Upper lobe of left lung (tissue), 6 donors: ENCODE measurements at regions not wholly inside any gene's neighbourhood (a gene's known extent, or its start where the extent isn't known, plus 50 kb on each side); places are given as distances from the start of the nearest gene placed in this dataset.

ENCODE experiments used
- ATAC-seq, 2 donors: fragments of 200-7000 bp; cut with Tn5 transposase; one replicate each; pipeline ENCODE4 v1.9.1; 2022; ENCODE audit warnings: mild to moderate bottlenecking in 2 of 2, moderate library complexity in 2 of 2; ENCODE audit not compliant: low FRiP score in 2 of 2
- DNase-seq, 2 donors: peaks; one replicate each; pipeline ENCODE4 v3.0.0-alpha.2; 2019 to 2020
- H3K27ac ChIP-seq, 4 donors: fragments of 200-600 bp; sonication (generic); one replicate each; pipeline ENCODE4 v1.5.1; 2016 to 2019
- H3K27me3 ChIP-seq, 4 donors: fragments of 200-600 bp; sonication (generic); one replicate each; pipeline ENCODE4 v1.5.1; 2017 to 2019
- H3K36me3 ChIP-seq, 4 donors: fragments of 200-600 bp; sonication (generic); one replicate each; pipeline ENCODE4 v1.5.1; 2016 to 2019
- H3K4me1 ChIP-seq, 4 donors: fragments of 200-600 bp; sonication (generic); one replicate each; pipeline ENCODE4 v1.5.1; 2018 to 2019
- H3K4me3 ChIP-seq, 4 donors: fragments of 200-600 bp; sonication (generic); one replicate each; pipeline ENCODE4 v1.5.1; 2017 to 2019; ENCODE audit warnings: mild to moderate bottlenecking in 2 of 4, moderate library complexity in 1 of 4
- H3K9me3 ChIP-seq, 4 donors: fragments of 200-600 bp; sonication (generic); one replicate each; pipeline ENCODE4 v1.5.1; 2018 to 2019
- EP300 ChIP-seq, 4 donors: sonication (generic); formaldehyde crosslinking; IDR thresholded peaks; one replicate each; pipeline ENCODE4 v1.5.1; 2017; ENCODE audit warnings: antibody characterized with exemption in 4 of 4, control low read depth in 2 of 4
- POLR2A ChIP-seq, 4 donors: fragments of 450-650 bp; IDR thresholded peaks; one replicate each; pipeline ENCODE4 v1.5.1; 2016 to 2017; ENCODE audit warnings: antibody characterized with exemption in 4 of 4, mild to moderate bottlenecking in 2 of 4
- POLR2AphosphoS5 ChIP-seq, 2 donors: sonication (generic); formaldehyde crosslinking; IDR thresholded peaks; one replicate each; pipeline ENCODE4 v1.5.1; 2017; ENCODE audit warnings: antibody characterized with exemption in 2 of 2
- WGBS, 2 donors: methylation state at CpG; one replicate each; pipeline ENCODE4 v1.1.5; 2017 to 2018; 5-methylcytosine and 5-hydroxymethylcytosine counted together
- TF ChIP-seq, protein P1 (sequence below), 6 experiments: fragments of 450-650 bp in 4 of 6; fragments of 200-600 bp in 2 of 6; sonication (generic) in 2 of 6; IDR thresholded peaks; one replicate each; pipeline ENCODE4 v1.5.1; 2016 to 2019; ENCODE audit warnings: antibody characterized with exemption in 6 of 6
- donor health status: DM: no; HTN: no; CAD: no; lungs with moderate emphysema.
- donor health status: DM: no; HTN: yes; CAD: no; lungs with severe emphysema.

DNA sequence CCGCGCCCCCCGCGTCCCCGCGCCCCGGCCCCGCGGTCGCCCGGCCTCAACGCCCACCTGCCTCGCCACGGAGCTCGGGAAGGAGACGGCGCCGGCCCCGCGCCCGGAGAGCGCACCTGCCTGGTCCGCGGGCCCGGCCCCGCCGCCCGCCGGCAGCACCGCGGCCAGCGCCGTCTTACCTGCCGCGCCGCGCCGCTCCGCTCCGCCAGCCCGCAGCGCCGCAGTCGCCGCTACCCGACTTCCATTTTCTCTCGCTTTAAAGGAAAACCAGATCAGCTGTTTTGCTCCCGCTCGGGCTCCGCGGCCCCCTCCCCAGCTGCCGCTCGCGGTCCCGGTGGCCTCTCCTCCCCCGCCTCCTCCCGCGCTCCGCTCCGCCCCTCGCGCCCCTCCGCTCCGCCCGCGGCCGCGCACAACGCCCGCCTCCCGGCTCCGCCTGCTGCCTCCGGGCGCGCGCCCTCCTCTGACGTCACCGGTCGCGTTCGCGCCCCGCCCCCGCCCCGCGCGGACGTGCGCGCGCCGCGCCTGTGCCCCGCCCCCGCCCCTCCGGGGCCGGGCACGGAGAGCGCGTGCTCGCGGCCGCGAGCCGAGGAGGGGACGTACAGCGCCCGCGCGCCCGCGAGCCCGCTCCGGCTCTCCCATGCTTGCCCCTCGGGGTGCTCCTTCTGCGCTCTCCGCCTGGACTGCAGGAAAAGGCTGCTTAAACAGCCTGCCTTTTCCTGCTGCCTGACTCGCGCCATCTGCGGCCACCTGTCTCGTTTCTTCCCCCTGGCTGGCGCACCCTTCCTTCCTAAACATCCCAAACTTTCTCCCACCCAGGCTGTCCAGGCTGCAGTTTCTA, 159.8 kb upstream of the CHRNA7 start, which contains the start of gene OTUD7A:
TSS of gene OTUD7A (minus strand) at position 346 of the 838 bp plus-strand sequence.
- DNase-seq (peak; percentile 82 to 98), ATAC-seq (peak; percentile 97 to 98)
- peak within 1 kb of the TSS; percentile 64 to 80 (median 75) for H3K27ac ChIP-seq
- peak within 1 kb of the TSS; percentile 70 to 79 (median 72) for H3K4me3 ChIP-seq
- no peaks in the 10 kb centered on the region for H3K36me3 ChIP-seq
- no peaks in the 10 kb centered on the region for H3K9me3 ChIP-seq
- no peaks in the 10 kb centered on the region for H3K27me3 ChIP-seq
- WGBS, 2 donors = 0 to 1% methylated on average over 12 to 19 of the region's 122 CpGs
- TF ChIP-seq EP300 (IDR thresholded peaks at IDR 0.05) (no peak), POLR2AphosphoS5 (IDR thresholded peaks at IDR 0.05) (no peak), POLR2A (IDR thresholded peaks at IDR 0.05) (peak in 1 of 4 donors; percentile 25)
- peaks cover 3 to 15% (median 11%) of the 10 kb centered on the region in 4 donors for H3K4me1 ChIP-seq

DNA sequence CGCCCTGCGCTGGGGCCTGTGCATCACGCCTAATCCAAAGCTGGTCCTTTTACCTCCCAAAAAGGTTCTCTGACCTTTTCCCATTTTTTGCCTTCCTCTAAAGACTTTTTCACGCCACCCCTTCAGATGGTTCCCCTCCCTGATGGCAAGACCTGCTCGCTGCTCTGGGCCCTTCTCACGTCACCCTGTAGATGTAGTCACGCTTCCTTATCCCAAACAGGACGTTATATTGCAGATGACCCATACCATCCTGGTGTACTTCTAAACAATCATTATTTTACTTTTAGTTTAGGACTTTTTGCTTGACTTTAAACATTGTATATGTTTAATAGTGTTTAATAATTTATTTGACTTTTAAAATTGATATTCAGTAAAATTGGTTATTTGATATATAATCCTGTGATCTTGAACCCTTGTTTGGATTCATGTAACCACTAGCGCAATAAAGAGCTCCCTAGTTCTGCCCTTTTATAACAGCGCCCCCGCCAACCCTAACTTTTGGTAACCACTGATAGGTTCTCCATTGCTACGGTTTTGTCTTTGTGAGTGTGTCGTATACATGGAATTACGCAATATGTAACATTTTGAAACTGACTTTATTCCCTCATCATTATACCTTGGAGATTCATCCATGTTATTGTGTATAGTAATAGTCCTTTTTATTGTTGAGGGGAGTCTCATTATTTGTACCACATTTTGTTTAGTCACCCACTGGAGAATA, 159.0 kb upstream of the CHRNA7 start:
- no peak for TF ChIP-seq POLR2AphosphoS5 (IDR thresholded peaks at IDR 0.05)
- TF ChIP-seq EP300 (IDR thresholded peaks at IDR 0.05) = no peak
- TF ChIP-seq, protein P1, sequence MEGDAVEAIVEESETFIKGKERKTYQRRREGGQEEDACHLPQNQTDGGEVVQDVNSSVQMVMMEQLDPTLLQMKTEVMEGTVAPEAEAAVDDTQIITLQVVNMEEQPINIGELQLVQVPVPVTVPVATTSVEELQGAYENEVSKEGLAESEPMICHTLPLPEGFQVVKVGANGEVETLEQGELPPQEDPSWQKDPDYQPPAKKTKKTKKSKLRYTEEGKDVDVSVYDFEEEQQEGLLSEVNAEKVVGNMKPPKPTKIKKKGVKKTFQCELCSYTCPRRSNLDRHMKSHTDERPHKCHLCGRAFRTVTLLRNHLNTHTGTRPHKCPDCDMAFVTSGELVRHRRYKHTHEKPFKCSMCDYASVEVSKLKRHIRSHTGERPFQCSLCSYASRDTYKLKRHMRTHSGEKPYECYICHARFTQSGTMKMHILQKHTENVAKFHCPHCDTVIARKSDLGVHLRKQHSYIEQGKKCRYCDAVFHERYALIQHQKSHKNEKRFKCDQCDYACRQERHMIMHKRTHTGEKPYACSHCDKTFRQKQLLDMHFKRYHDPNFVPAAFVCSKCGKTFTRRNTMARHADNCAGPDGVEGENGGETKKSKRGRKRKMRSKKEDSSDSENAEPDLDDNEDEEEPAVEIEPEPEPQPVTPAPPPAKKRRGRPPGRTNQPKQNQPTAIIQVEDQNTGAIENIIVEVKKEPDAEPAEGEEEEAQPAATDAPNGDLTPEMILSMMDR (IDR thresholded peaks at IDR 0.05) = no peak
- no peak for TF ChIP-seq POLR2A (IDR thresholded peaks at IDR 0.05)
- Histone ChIP-seq H3K27me3 (no peaks in the 10 kb centered on the region), H3K36me3 (no peaks in the 10 kb centered on the region), H3K27ac (peak overlapping the region in 3 of 4 donors; percentile 41 to 80 (median 79)), H3K4me1 (peaks cover 3 to 15% (median 11%) of the 10 kb centered on the region in 4 donors), H3K9me3 (no peaks in the 10 kb centered on the region), H3K4me3 (peak overlapping the region; percentile 30 to 79 (median 72))
- WGBS, 2 donors = 47% methylated on average over 14 of the region's 14 CpGs
- ATAC-seq (peak; percentile 10 to 13), DNase-seq (no peak)

DNA sequence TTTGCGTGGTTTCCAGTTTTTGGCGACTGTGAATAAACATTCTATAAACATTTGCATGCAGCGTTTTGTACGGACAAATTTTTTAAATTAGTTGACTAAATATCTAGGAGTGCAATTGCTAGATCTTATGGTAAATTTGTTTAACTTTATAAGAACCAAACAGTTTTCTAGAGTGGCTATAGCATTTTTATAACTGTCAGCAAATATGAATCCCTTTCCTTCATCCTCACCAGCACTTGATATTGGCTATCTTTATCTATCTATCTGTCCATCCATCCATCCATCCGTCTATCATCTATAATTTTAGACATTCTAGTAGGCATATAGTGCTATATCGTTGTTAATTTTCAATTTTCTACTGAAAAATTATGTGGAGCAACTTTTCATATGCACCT, 158.4 kb upstream of the CHRNA7 start:
- Histone ChIP-seq H3K36me3 (no peaks in the 10 kb centered on the region), H3K4me3 (no peak overlapping the region)
- no peak for DNase-seq

DNA sequence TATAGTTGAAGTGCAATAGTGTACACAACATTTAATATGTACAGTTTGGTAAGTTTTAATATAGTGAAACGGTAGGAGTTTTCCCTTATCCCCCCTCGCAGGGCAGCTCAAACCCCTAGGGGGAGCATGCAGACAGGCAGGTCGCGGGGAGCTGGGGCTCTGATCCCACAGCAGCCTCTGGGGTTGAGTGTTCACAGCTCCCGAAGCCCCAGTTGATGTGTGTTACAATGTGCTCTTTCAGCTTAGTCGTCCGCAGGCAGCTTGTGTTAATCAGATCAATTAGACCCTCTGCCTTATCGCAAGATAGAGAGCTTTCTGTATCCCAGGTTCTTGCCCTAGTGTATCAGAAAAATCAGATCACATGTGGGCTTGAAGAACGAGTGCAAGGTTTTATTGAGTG, 143.1 kb upstream of the CHRNA7 start:
- Histone ChIP-seq H3K27ac (no peak overlapping the region), H3K36me3 (no peaks in the 10 kb centered on the region), H3K27me3 (no peaks in the 10 kb centered on the region), H3K4me1 (no peaks in the 10 kb centered on the region), H3K4me3 (no peak overlapping the region), H3K9me3 (no peaks in the 10 kb centered on the region)
- 14 to 25% methylated on average over 8 to 9 of the region's 9 CpGs for WGBS, 2 donors
- ATAC-seq = no peak
- no peak for DNase-seq
- no peak for TF ChIP-seq EP300 (IDR thresholded peaks at IDR 0.05)
- TF ChIP-seq, protein P1 (IDR thresholded peaks at IDR 0.05) = no peak
- TF ChIP-seq POLR2AphosphoS5 (IDR thresholded peaks at IDR 0.05) = no peak
- no peak for TF ChIP-seq POLR2A (IDR thresholded peaks at IDR 0.05)

More for the DNA sequence above, 158.4 kb upstream of the CHRNA7 start:
- 85 to 87% methylated on average over 6 of the region's 6 CpGs for WGBS, 2 donors
- ATAC-seq = no peak
- peaks cover 3 to 15% (median 11%) of the 10 kb centered on the region in 4 donors for H3K4me1 ChIP-seq
- H3K27me3 ChIP-seq = no peaks in the 10 kb centered on the region
- no peak overlapping the region for H3K27ac ChIP-seq
- no peak for TF ChIP-seq EP300 (IDR thresholded peaks at IDR 0.05)
- no peak for TF ChIP-seq POLR2AphosphoS5 (IDR thresholded peaks at IDR 0.05)
- TF ChIP-seq, protein P1 (IDR thresholded peaks at IDR 0.05) = no peak
- no peak for TF ChIP-seq POLR2A (IDR thresholded peaks at IDR 0.05)
- no peaks in the 10 kb centered on the region for H3K9me3 ChIP-seq

DNA sequence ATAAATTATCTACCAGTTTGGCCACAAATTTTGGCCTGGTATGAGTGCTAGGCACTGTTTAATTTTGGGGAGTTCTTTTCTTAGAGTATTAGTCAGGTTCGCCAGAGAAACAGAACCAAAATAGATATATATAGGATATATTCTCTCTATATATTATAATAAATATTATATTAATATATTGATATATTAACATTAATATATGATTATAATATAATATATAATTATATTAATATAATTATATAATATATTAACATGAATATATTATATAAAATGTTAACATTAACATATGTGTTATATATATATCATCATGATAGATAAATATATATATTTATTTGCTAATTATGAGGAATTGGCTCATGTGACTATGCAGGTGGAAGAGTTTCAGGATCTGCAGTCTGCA, 137.8 kb upstream of the CHRNA7 start:
- ATAC-seq = no peak
- H3K4me1 ChIP-seq = no peaks in the 10 kb centered on the region
- no peak for TF ChIP-seq EP300 (IDR thresholded peaks at IDR 0.05)
- TF ChIP-seq POLR2A (IDR thresholded peaks at IDR 0.05) = no peak
- TF ChIP-seq POLR2AphosphoS5 (IDR thresholded peaks at IDR 0.05) = no peak
- TF ChIP-seq, protein P1 (IDR thresholded peaks at IDR 0.05) = no peak
- H3K27me3 ChIP-seq = no peaks in the 10 kb centered on the region
- no peak overlapping the region for H3K4me3 ChIP-seq
- WGBS, 2 donors = 94 to 97% methylated on average over 1 of the region's 1 CpG
- peaks cover 0 to 5% (median 0%) of the 10 kb centered on the region in 4 donors for H3K9me3 ChIP-seq
- H3K36me3 ChIP-seq = no peaks in the 10 kb centered on the region
- H3K27ac ChIP-seq = no peak overlapping the region
- DNase-seq = no peak
